Mucosa of stomach (tissue), 1 donor: ENCODE measurements at regions not wholly inside any gene's neighbourhood (a gene's known extent, or its start where the extent isn't known, plus 50 kb on each side); places are given as distances from the start of the nearest gene placed in this dataset.

Experiments used
- H3K27me3 ChIP-seq: one replicate; pipeline ENCODE4 v1.7.0; 2013; ENCODE audit warnings: mild to moderate bottlenecking, low read length; ENCODE audit not compliant: control insufficient read depth, insufficient read depth
- H3K36me3 ChIP-seq: one replicate; pipeline ENCODE4 v1.7.0; 2013; ENCODE audit warnings: low read length; ENCODE audit not compliant: control insufficient read depth, insufficient read depth
- H3K4me1 ChIP-seq: one replicate; pipeline ENCODE4 v1.7.0; 2013; ENCODE audit warnings: mild to moderate bottlenecking, low read length; ENCODE audit not compliant: control insufficient read depth, insufficient read depth
- H3K4me3 ChIP-seq: one replicate; pipeline ENCODE4 v1.7.0; 2013; ENCODE audit warnings: low read length
- H3K9ac ChIP-seq: one replicate; pipeline ENCODE4 v1.7.0; 2013; ENCODE audit warnings: mild to moderate bottlenecking, low read length, moderate library complexity
- H3K9me3 ChIP-seq: one replicate; pipeline ENCODE4 v1.7.0; 2013; ENCODE audit warnings: mild to moderate bottlenecking, low read length, moderate library complexity; ENCODE audit not compliant: control insufficient read depth
- donor health status: Pancreatic carcinoma.

GRCh38 chr18:41207706-41208105, 747.3 kb upstream of the PIK3C3 start:
- Histone ChIP-seq H3K4me1 (no peaks in the 10 kb centered on the region), H3K9me3 (no peaks in the 10 kb centered on the region), H3K4me3 (no peak overlapping the region), H3K9ac (no peak overlapping the region), H3K36me3 (no peaks in the 10 kb centered on the region), H3K27me3 (no peaks in the 10 kb centered on the region)

GRCh38 chr18:41206341-41206830, 748.6 kb upstream of the PIK3C3 start:
- no peak overlapping the region for H3K4me3 ChIP-seq
- H3K4me1 ChIP-seq = no peaks in the 10 kb centered on the region
- H3K36me3 ChIP-seq = no peaks in the 10 kb centered on the region
- H3K9ac ChIP-seq = no peak overlapping the region
- no peaks in the 10 kb centered on the region for H3K27me3 ChIP-seq
- H3K9me3 ChIP-seq = no peaks in the 10 kb centered on the region

- Histone ChIP-seq H3K9ac (no peak overlapping the region), H3K4me3 (no peak overlapping the region), H3K9me3 (no peaks in the 10 kb centered on the region), H3K36me3 (no peaks in the 10 kb centered on the region), H3K27me3 (no peaks in the 10 kb centered on the region), H3K4me1 (no peaks in the 10 kb centered on the region)
Measured at GRCh38 chr18:41199212-41199611, 755.8 kb upstream of the PIK3C3 start.

GRCh38 chr18:41197967-41198366, 757.1 kb upstream of the PIK3C3 start:
- Histone ChIP-seq H3K27me3 (no peaks in the 10 kb centered on the region), H3K4me1 (no peaks in the 10 kb centered on the region), H3K4me3 (no peak overlapping the region), H3K36me3 (no peaks in the 10 kb centered on the region), H3K9ac (no peak overlapping the region), H3K9me3 (no peaks in the 10 kb centered on the region)

- no peaks in the 10 kb centered on the region for H3K36me3 ChIP-seq
- no peak overlapping the region for H3K4me3 ChIP-seq
- no peaks in the 10 kb centered on the region for H3K27me3 ChIP-seq
- H3K9me3 ChIP-seq = no peaks in the 10 kb centered on the region
- H3K4me1 ChIP-seq = no peaks in the 10 kb centered on the region
- H3K9ac ChIP-seq = no peak overlapping the region
Measured at GRCh38 chr18:41170346-41170745, 784.7 kb upstream of the PIK3C3 start.

- H3K4me1 ChIP-seq = no peaks in the 10 kb centered on the region
- H3K27me3 ChIP-seq = no peaks in the 10 kb centered on the region
- no peaks in the 10 kb centered on the region for H3K36me3 ChIP-seq
- H3K9ac ChIP-seq = no peak overlapping the region
- H3K4me3 ChIP-seq = no peak overlapping the region
- H3K9me3 ChIP-seq = no peaks in the 10 kb centered on the region
Measured at GRCh38 chr18:41165625-41166024, 789.4 kb upstream of the PIK3C3 start.

GRCh38 chr18:41162781-41163180, 792.3 kb upstream of the PIK3C3 start:
- Histone ChIP-seq H3K27me3 (no peaks in the 10 kb centered on the region), H3K9me3 (no peaks in the 10 kb centered on the region), H3K4me1 (no peaks in the 10 kb centered on the region), H3K4me3 (no peak overlapping the region), H3K36me3 (no peaks in the 10 kb centered on the region), H3K9ac (no peak overlapping the region)

GRCh38 chr18:41162191-41162590, 792.8 kb upstream of the PIK3C3 start:
- Histone ChIP-seq H3K36me3 (no peaks in the 10 kb centered on the region), H3K4me3 (no peak overlapping the region), H3K4me1 (no peaks in the 10 kb centered on the region), H3K9ac (no peak overlapping the region), H3K27me3 (no peaks in the 10 kb centered on the region), H3K9me3 (no peaks in the 10 kb centered on the region)

- H3K4me3 ChIP-seq = no peak overlapping the region
- no peaks in the 10 kb centered on the region for H3K36me3 ChIP-seq
- no peaks in the 10 kb centered on the region for H3K9me3 ChIP-seq
Measured at GRCh38 chr18:41155910-41156851, 798.9 kb upstream of the PIK3C3 start.

GRCh38 chr18:41155025-41155424, 800.0 kb upstream of the PIK3C3 start:
- Histone ChIP-seq H3K4me3 (no peak overlapping the region), H3K9me3 (no peaks in the 10 kb centered on the region), H3K36me3 (no peaks in the 10 kb centered on the region), H3K27me3 (no peaks in the 10 kb centered on the region), H3K4me1 (no peaks in the 10 kb centered on the region), H3K9ac (no peak overlapping the region)

More at GRCh38 chr18:41155910-41156851, 798.9 kb upstream of the PIK3C3 start:
- Histone ChIP-seq H3K4me1 (no peaks in the 10 kb centered on the region), H3K9ac (no peak overlapping the region), H3K27me3 (no peaks in the 10 kb centered on the region)

- no peaks in the 10 kb centered on the region for H3K36me3 ChIP-seq
- H3K4me1 ChIP-seq = no peaks in the 10 kb centered on the region
- H3K9ac ChIP-seq = no peak overlapping the region
- no peaks in the 10 kb centered on the region for H3K9me3 ChIP-seq
- no peak overlapping the region for H3K4me3 ChIP-seq
- no peaks in the 10 kb centered on the region for H3K27me3 ChIP-seq
Measured at GRCh38 chr18:41153871-41154270, 801.2 kb upstream of the PIK3C3 start.

GRCh38 chr18:41150316-41150715, 804.7 kb upstream of the PIK3C3 start:
- Histone ChIP-seq H3K27me3 (no peaks in the 10 kb centered on the region), H3K9me3 (no peaks in the 10 kb centered on the region), H3K4me3 (no peak overlapping the region), H3K4me1 (peaks cover 10% of the 10 kb centered on the region), H3K36me3 (no peaks in the 10 kb centered on the region), H3K9ac (no peak overlapping the region)
